Adrenal gland (tissue), 5 donors: ENCODE measurements at regions not wholly inside any gene's neighbourhood (a gene's known extent, or its start where the extent isn't known, plus 50 kb on each side); places are given as distances from the start of the nearest gene placed in this dataset.

Experiments used
- POLR2A ChIP-seq, 2 donors: fragments of 450-650 bp; IDR thresholded peaks; one replicate each; pipeline ENCODE4 v1.6.1; 2017; ENCODE audit warnings: antibody characterized with exemption in 2 of 2, mild to moderate bottlenecking in 2 of 2, moderate library complexity in 1 of 2
- TF ChIP-seq, protein P1 (sequence below), 6 experiments: fragments of 450-650 bp in 4 of 6; fragments of 200-600 bp in 2 of 6; sonication (generic) in 1 of 6; IDR thresholded peaks; 1 replicate in 5 of 6; 2 replicates in 1 of 6; pipeline versions ENCODE4 v1.5.1 to v1.8.0; 2016 to 2021; ENCODE audit warnings: antibody characterized with exemption in 6 of 6, mild to moderate bottlenecking in 2 of 6, moderate library complexity in 1 of 6
- donor health status: DM: no; HTN: no; CAD: no.

DNA sequence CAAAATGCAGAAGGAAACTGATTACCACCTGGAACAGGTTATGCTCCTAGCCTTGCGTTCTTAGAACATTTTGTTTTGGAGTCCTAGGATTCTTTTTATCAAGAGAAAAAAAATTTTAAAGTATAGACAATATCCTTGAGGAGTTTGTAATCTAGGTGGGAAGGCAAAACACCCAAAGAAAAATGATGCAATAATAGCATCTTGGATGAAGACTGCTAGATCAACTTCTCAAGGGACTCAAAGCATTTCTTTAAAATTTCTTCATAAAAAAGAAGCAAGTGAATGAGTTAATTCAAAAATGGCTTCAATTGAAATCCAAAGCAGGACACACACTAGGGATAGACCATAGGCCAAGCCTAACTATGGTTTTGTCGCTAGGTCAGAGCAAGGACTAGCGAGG, 515.8 kb upstream of the ZFHX3 start:
- TF ChIP-seq, protein P1, sequence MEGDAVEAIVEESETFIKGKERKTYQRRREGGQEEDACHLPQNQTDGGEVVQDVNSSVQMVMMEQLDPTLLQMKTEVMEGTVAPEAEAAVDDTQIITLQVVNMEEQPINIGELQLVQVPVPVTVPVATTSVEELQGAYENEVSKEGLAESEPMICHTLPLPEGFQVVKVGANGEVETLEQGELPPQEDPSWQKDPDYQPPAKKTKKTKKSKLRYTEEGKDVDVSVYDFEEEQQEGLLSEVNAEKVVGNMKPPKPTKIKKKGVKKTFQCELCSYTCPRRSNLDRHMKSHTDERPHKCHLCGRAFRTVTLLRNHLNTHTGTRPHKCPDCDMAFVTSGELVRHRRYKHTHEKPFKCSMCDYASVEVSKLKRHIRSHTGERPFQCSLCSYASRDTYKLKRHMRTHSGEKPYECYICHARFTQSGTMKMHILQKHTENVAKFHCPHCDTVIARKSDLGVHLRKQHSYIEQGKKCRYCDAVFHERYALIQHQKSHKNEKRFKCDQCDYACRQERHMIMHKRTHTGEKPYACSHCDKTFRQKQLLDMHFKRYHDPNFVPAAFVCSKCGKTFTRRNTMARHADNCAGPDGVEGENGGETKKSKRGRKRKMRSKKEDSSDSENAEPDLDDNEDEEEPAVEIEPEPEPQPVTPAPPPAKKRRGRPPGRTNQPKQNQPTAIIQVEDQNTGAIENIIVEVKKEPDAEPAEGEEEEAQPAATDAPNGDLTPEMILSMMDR (IDR thresholded peaks at IDR 0.05) = no peak
- no peak for TF ChIP-seq POLR2A (IDR thresholded peaks at IDR 0.05)
